Breast epithelium (tissue), 3 donors: ENCODE measurements at regions not wholly inside any gene's neighbourhood (a gene's known extent, or its start where the extent isn't known, plus 50 kb on each side); places are given as distances from the start of the nearest gene placed in this dataset.
"Not testable (repeated sequence)": the region's sequence is repeated elsewhere in the genome, so short reads cannot be mapped to it uniquely, and the experiment has no call there.

Experiments used
- CTCF ChIP-seq, 3 donors: fragments of 450-650 bp; IDR thresholded peaks; one replicate each; pipeline ENCODE4 v1.5.1; 2016 to 2017; ENCODE audit warnings: antibody characterized with exemption in 3 of 3, mild to moderate bottlenecking in 3 of 3, moderate library complexity in 3 of 3
- POLR2A ChIP-seq: fragments of 450-650 bp; IDR thresholded peaks from one replicate; pipeline ENCODE4 v1.6.1; 2016; ENCODE audit warnings: antibody characterized with exemption, mild to moderate bottlenecking, moderate library complexity
- POLR2AphosphoS5 ChIP-seq, 3 donors: sonication (generic); formaldehyde crosslinking; IDR thresholded peaks; one replicate each; pipeline ENCODE4 v1.6.1; 2017; ENCODE audit warnings: antibody characterized with exemption in 3 of 3

GRCh38 chr4:59676992-59677391 is 1523.1 kb upstream of the ADGRL3 start:
- TF ChIP-seq CTCF (IDR thresholded peaks at IDR 0.05); POLR2A; POLR2AphosphoS5 (IDR thresholded peaks at IDR 0.05): not testable (repeated sequence)
